ENCODE measurements at regions not wholly inside any gene's neighbourhood (a gene's known extent, or its start where the extent isn't known, plus 50 kb on each side); places are given as distances from the start of the nearest gene placed in this dataset.

DNA sequence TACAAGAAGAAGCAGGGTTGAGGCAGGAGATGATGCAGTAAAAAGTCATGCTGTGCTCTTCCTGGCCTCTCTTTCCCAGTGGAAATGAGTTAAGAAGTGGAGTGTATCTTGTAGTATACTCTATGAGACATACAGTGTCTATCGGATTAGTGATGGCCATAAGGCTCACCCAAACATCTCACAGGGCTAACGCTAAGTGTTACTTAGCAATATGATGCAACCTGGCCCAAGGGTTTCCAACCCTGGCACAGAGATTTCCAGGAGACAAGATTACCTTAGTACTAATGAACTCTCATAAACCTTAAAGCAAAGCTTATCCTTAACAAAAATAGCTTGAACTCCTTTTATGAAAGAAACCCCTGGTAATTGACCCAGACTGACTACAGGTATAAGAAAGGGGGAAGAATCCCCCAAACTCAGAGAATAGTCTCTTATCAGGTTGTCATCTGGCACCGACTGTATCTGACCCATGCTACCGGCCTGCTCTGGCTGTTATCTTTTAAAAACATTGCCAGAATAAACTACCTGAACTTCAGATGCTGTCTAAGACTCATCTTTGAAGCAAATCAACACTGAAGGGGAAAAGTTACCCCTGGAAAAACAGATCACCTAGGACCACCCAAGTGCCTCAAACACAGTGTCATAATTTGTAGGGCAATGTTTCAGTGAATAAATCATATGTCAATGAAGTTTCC is 1002.0 kb downstream of the REEP3 start:
- H3K27me3 Mint-ChIP-seq (ENCODE audit: insufficient read depth, unreplicated experiment), result peaks cover 3% of the 10 kb centered on the region
- no peaks in the 10 kb centered on the region for H3K4me1 Mint-ChIP-seq (ENCODE audit: low read depth, unreplicated experiment)
- no peak overlapping the region for H3K27ac Mint-ChIP-seq (ENCODE audit: unreplicated experiment)
- BruUV-seq (replicated peaks), result no TSS peak
- Histone ChIP-seq H3K36me3 (ENCODE audit: control insufficient read depth, insufficient read depth, low read length) (no peaks in the 10 kb centered on the region), H3K4me3 (ENCODE audit: low read depth, low read length) (no peak overlapping the region), H3K4me1 (no peaks in the 10 kb centered on the region), H3K27me3 (replicated peaks; ENCODE audit: control insufficient read depth, insufficient read depth, low read length) (no peaks in the 10 kb centered on the region; the same call in 1 of the 2 replicates), H3K9me3 (no peaks in the 10 kb centered on the region)
- H3K9me3 Mint-ChIP-seq (ENCODE audit: unreplicated experiment), result no peaks in the 10 kb centered on the region
- intact Hi-C loops (cut with micrococcal nuclease; ENCODE audit: unreplicated experiment), result no loop called here
- POLR2A ChIA-PET, result no interaction called here
- H3K4me3 Mint-ChIP-seq (ENCODE audit: unreplicated experiment), result no peak overlapping the region
- H3K36me3 Mint-ChIP-seq (ENCODE audit: insufficient read depth, unreplicated experiment), result no peaks in the 10 kb centered on the region
- TF ChIP-seq CTCF (IDR thresholded peaks at IDR 0.05; ENCODE audit: insufficient read depth in 1 of 2, low read depth in 1 of 2, low read length in 1 of 2, severe bottlenecking in 1 of 2, unreplicated experiment in 1 of 2), result no peak
- CTCF ChIA-PET, result no interaction called here
- DNase-seq, result no peak

- TF ChIP-seq CTCF (IDR thresholded peaks at IDR 0.05; ENCODE audit: insufficient read depth in 1 of 2, low read depth in 1 of 2, low read length in 1 of 2, severe bottlenecking in 1 of 2, unreplicated experiment in 1 of 2), result no peak
- H3K27me3 ChIP-seq (replicated peaks; ENCODE audit: control insufficient read depth, insufficient read depth, low read length), result no peaks in the 10 kb centered on the region; the same call in 1 of the 2 replicates
- no TSS peak for BruUV-seq (replicated peaks)
- H3K27me3 Mint-ChIP-seq (ENCODE audit: insufficient read depth, unreplicated experiment), result peaks cover 10% of the 10 kb centered on the region
- no peaks in the 10 kb centered on the region; the same call in 1 of the 2 replicates for H3K9me3 ChIP-seq
- no peak overlapping the region for H3K27ac Mint-ChIP-seq (ENCODE audit: unreplicated experiment)
- DNase-seq, result no peak
- no peaks in the 10 kb centered on the region for H3K36me3 Mint-ChIP-seq (ENCODE audit: insufficient read depth, unreplicated experiment)
- intact Hi-C loops (cut with micrococcal nuclease; ENCODE audit: unreplicated experiment), result no loop called here
- no peaks in the 10 kb centered on the region for H3K36me3 ChIP-seq (ENCODE audit: control insufficient read depth, insufficient read depth, low read length)
- no peaks in the 10 kb centered on the region for H3K4me1 Mint-ChIP-seq (ENCODE audit: low read depth, unreplicated experiment)
- CTCF ChIA-PET, result no interaction called here
- no peaks in the 10 kb centered on the region for H3K4me1 ChIP-seq
- no peak overlapping the region for H3K4me3 Mint-ChIP-seq (ENCODE audit: unreplicated experiment)
- POLR2A ChIA-PET, result no interaction called here
- H3K9me3 Mint-ChIP-seq (ENCODE audit: unreplicated experiment), result no peaks in the 10 kb centered on the region
- H3K4me3 ChIP-seq (ENCODE audit: low read depth, low read length), result no peak overlapping the region
Observed at GRCh38 chr10:64528294-64529002, 1007.2 kb downstream of the REEP3 start.

GRCh38 chr10:64529003-64529350 is 1007.8 kb downstream of the REEP3 start:
- Mint-ChIP-seq H3K9me3 (ENCODE audit: unreplicated experiment) (no peaks in the 10 kb centered on the region), H3K4me3 (ENCODE audit: unreplicated experiment) (no peak overlapping the region), H3K27me3 (ENCODE audit: insufficient read depth, unreplicated experiment) (peaks cover 10% of the 10 kb centered on the region), H3K4me1 (ENCODE audit: low read depth, unreplicated experiment) (no peaks in the 10 kb centered on the region), H3K27ac (ENCODE audit: unreplicated experiment) (no peak overlapping the region), H3K36me3 (ENCODE audit: insufficient read depth, unreplicated experiment) (no peaks in the 10 kb centered on the region)
- ChIA-PET CTCF (no interaction called here), POLR2A (no interaction called here)
- Histone ChIP-seq H3K9me3 (no peaks in the 10 kb centered on the region; the same call in 1 of the 2 replicates), H3K27me3 (replicated peaks; ENCODE audit: control insufficient read depth, insufficient read depth, low read length) (no peaks in the 10 kb centered on the region; the same call in 1 of the 2 replicates), H3K36me3 (ENCODE audit: control insufficient read depth, insufficient read depth, low read length) (no peaks in the 10 kb centered on the region), H3K4me1 (no peaks in the 10 kb centered on the region), H3K4me3 (ENCODE audit: low read depth, low read length) (no peak overlapping the region)
- TF ChIP-seq CTCF (IDR thresholded peaks at IDR 0.05; ENCODE audit: insufficient read depth in 1 of 2, low read depth in 1 of 2, low read length in 1 of 2, severe bottlenecking in 1 of 2, unreplicated experiment in 1 of 2), result no peak
- intact Hi-C loops (cut with micrococcal nuclease; ENCODE audit: unreplicated experiment), result no loop called here
- no TSS peak for BruUV-seq (replicated peaks)
- DNase-seq, result no peak

Measured in Caco-2 (cell line).